ENCODE measurements at regions not wholly inside any gene's neighbourhood (a gene's known extent, or its start where the extent isn't known, plus 50 kb on each side); places are given as distances from the start of the nearest gene placed in this dataset.

- no peak overlapping the region for H3K4me2 ChIP-seq (ENCODE audit: low read depth, low read length)
- no peak for ATAC-seq (ENCODE audit: low read depth)
These were observed 72.3 kb upstream of the RAB12 start for GRCh38 chr18:8536922-8537321.

More at GRCh38 chr18:8536922-8537321, 72.3 kb upstream of the RAB12 start:
- Histone ChIP-seq H3K23ac (ENCODE audit: low read depth, low read length) (no peak overlapping the region), H2AK9ac (replicated peaks; ENCODE audit: low read depth, low read length, poor library complexity) (no peak overlapping the region), H2BK20ac (ENCODE audit: low read depth, low read length) (no peak overlapping the region), H3K4me1 (ENCODE audit: control insufficient read depth, insufficient read depth, low read length) (no peaks in the 10 kb centered on the region), H2BK120ac (ENCODE audit: low read depth, low read length) (no peak overlapping the region), H3K9me1 (ENCODE audit: insufficient read depth, low read length) (no peaks in the 10 kb centered on the region), H3K18ac (ENCODE audit: low read depth, low read length) (no peak overlapping the region), H3K4ac (ENCODE audit: low read depth, low read length) (no peak overlapping the region), H2AK5ac (ENCODE audit: low read depth, low read length) (no peak overlapping the region), H3K4me3 (ENCODE audit: insufficient read depth, low read depth, low read length) (no peak overlapping the region), H3K27me3 (ENCODE audit: control insufficient read depth, insufficient read depth, low read length) (no peaks in the 10 kb centered on the region; the same call in 1 of the 2 replicates), H4K8ac (ENCODE audit: low read depth in 2 of 2, low read length in 2 of 2) (no peak overlapping the region), H3K9ac (ENCODE audit: low read depth, low read length) (no peak overlapping the region), H3K27ac (ENCODE audit: insufficient read depth, low read length) (no peak overlapping the region), H3K56ac (ENCODE audit: extremely low read depth, insufficient read depth, low read length) (no peak overlapping the region), H4K91ac (ENCODE audit: insufficient read depth, low read depth, low read length) (no peak overlapping the region), H3K14ac (replicated peaks; ENCODE audit: low read depth, low read length) (no peak overlapping the region), H4K20me1 (ENCODE audit: insufficient read depth, low read length) (no peaks in the 10 kb centered on the region), H3K79me1 (ENCODE audit: low read depth in 1 of 2, low read length in 2 of 2) (no peaks in the 10 kb centered on the region), H2AFZ (replicated peaks; ENCODE audit: low read length, poor library complexity) (no peak overlapping the region), H3K9me3 (ENCODE audit: control insufficient read depth, insufficient read depth, low read length) (no peaks in the 10 kb centered on the region), H3K36me3 (ENCODE audit: control insufficient read depth, insufficient read depth, low read length) (no peaks in the 10 kb centered on the region), H2BK15ac (ENCODE audit: low read depth, low read length) (no peak overlapping the region), H2BK5ac (ENCODE audit: low read depth, low read length, poor library complexity, severe bottlenecking) (no peak overlapping the region), H4K5ac (ENCODE audit: low read depth, low read length) (no peak overlapping the region)
- ChIA-PET CTCF (no interaction called here), POLR2A (ENCODE audit: unreplicated experiment) (no interaction called here)
- intact Hi-C loops (cut with micrococcal nuclease), result no loop called here
- 64% methylated on average over 4 of the region's 14 CpGs; no CpG with 5 or more reads in 1 of the 2 experiments for WGBS, 2 experiments (ENCODE audit: extremely low coverage in 2 of 2, insufficient read length in 1 of 2)
- dilution Hi-C loops (cut with HindIII; ENCODE audit: low sequenced_read_pairs, unreplicated experiment), result no loop called here
- BruUV-seq (replicated peaks), result no TSS peak
- DNase-seq, result no peak
- TF ChIP-seq MXI1 (IDR thresholded peaks at IDR 0.05; ENCODE audit: borderline replicate concordance, low read depth, low read length), result no peak
- no peak for TF ChIP-seq CTCF (conservative IDR thresholded peaks at IDR 0.05; ENCODE audit: low read depth, low read length)
- no peak for TF ChIP-seq RFX5 (IDR thresholded peaks at IDR 0.05; ENCODE audit: low read depth, low read length)
- TF ChIP-seq NFE2L2 (IDR thresholded peaks at IDR 0.05; ENCODE audit: low read depth, low read length), result no peak
- no peak for TF ChIP-seq SMC3 (IDR thresholded peaks at IDR 0.05; ENCODE audit: low read depth, low read length)
- no peak for TF ChIP-seq BHLHE40 (IDR thresholded peaks at IDR 0.05; ENCODE audit: low read depth, low read length)
- no peak for TF ChIP-seq CHD1 (IDR thresholded peaks at IDR 0.05; ENCODE audit: low read depth, low read length)
- no peak for TF ChIP-seq RAD21 (IDR thresholded peaks at IDR 0.05; ENCODE audit: low read length)
- no peak for TF ChIP-seq MAFK (IDR thresholded peaks at IDR 0.05; ENCODE audit: low read depth, low read length)
- TF ChIP-seq CEBPB (IDR thresholded peaks at IDR 0.05; ENCODE audit: low read depth, low read length), result no peak
- no peak for TF ChIP-seq MAZ (IDR thresholded peaks at IDR 0.05; ENCODE audit: borderline replicate concordance, low read depth, low read length)
- TF ChIP-seq RCOR1 (IDR thresholded peaks at IDR 0.05; ENCODE audit: insufficient replicate concordance, low read length), result no peak
- TF ChIP-seq USF2 (IDR thresholded peaks at IDR 0.05; ENCODE audit: low read depth, low read length), result no peak
- in situ Hi-C loops (cut with MboI; ENCODE audit: low sequenced_read_pairs), result no loop called here
